ENCODE measurements at regions not wholly inside any gene's neighbourhood (a gene's known extent, or its start where the extent isn't known, plus 50 kb on each side); places are given as distances from the start of the nearest gene placed in this dataset.

DNA sequence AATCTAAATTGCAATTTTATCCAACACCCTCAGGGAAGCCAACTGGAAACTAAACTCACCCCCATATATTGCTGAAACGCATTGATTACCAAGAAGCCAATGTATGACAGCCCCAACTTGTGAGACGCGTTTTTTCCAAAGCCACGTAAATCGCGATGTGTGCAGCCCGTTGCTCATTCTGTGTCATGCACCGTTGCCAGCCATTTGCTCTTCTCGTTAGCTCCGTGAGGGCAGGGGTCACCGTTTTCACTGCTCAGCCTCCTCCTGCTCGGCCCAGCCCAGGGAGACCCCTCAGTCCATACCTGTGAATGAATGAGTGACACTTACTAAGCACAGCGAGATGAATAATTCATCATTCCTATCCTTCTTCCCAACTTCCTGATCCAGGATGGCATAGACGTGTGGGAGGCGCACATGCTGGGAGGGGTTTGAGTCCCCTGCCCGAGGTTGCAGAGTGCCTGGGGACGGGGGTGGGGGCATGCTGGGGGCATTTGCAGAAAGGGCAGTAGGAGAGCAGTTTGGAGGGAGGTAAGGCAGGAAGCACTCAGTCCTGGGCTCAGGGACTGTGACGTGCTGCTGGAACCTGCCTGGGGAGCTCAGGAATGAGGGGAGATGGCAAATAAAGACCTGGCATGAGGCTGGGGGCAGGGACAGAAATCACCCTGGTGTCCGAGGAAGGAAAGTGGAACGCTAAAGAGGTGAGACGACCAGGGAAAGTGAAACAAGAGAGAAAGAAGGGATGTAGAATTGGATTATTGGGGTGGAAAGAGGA lies 104.2 kb upstream of the SDK1 start:
- DNase-seq: no peak

- DNase-seq: no peak
Measured at GRCh38 chr7:3197567-3198213, 103.4 kb upstream of the SDK1 start.

GRCh38 chr7:3198316-3198715 lies 102.7 kb upstream of the SDK1 start:
- no peak for DNase-seq

- peak in 1 of 2 experiments; percentile 12 for DNase-seq
Measured at GRCh38 chr7:3200504-3200903, 100.5 kb upstream of the SDK1 start.

DNA sequence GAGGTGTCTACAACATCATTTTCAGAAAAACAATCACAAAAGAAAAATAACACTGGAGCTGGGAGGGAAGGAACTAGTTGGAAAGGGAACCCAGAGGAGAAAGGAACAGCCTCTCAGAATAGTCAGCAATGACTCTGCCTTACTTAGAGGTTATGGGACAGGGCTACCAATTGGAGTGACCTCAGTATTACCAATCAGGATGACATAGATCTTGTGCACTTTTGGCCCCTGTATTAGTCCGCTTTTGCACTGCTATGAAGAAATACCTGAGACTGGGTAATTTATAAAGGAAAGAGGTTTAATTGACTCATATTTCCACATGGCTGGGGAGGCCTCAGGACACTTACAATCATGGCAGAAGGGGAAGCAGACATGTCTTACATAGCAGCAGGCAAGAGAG lies 99.7 kb upstream of the SDK1 start:
- DNase-seq: no peak

GRCh38 chr7:3201937-3202710 lies 98.9 kb upstream of the SDK1 start:
- no peak for DNase-seq

DNA sequence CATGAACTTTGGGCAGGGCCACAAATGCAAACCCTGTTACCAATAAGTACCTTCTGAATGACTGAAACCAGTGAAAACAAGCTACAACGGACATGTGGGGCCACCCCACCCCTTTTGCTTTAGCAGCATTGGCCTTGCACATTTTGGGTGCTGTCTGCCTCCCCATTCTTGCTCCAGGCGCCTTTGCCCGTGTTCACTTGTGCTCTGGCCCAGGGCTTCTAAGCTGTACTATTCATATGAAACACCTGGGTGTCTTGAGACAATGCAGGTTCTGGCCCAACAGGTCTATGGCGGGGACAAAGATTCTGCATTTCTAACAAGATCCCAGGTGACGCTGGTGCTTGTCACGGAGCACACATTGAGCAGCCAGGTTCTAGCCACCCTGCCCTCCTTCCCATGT lies 96.5 kb upstream of the SDK1 start:
- no peak for DNase-seq

DNA sequence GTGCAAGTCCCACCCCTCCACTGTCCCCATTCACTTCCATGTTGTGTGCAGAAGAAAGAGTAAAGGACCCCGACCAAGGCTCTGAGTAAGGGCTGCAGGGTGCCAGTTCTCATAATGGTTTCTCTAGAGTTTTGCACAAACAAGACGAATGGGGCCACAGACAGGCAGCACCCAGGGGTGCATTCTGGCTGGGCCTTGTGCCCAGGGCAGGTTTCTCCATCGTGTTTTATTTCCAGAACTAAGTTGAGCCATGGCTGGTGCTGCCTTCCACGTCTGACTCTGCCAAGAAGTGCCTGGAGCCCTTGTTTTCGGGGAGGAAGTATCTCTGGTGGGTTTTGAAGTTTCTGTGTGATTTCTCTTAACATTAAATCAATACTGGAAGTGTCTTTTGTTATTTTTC lies 95.0 kb upstream of the SDK1 start:
- DNase-seq: no peak

DNA sequence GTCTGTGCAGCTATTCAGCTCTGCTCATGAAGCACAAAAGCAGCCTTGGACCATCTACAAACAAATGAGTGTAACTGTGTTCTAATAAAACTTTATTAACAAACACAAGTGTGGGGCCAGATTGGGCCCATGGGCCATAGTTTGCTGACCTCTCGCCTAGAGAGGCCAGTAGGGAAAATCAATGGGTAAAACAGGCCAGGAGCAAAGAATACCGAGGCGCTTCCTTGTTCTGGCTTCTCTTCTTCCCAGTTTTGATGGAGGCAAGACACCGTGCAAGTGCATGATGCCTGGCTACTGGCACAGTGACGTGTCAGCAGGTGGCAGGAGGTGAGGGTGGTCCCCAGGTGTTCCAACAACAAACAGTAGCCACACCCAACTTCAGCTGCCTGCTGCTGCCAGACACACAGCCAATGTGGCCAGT lies 94.3 kb upstream of the SDK1 start:
- no peak for DNase-seq

- DNase-seq: no peak
Measured at GRCh38 chr7:3207387-3207902, 93.6 kb upstream of the SDK1 start.

DNA sequence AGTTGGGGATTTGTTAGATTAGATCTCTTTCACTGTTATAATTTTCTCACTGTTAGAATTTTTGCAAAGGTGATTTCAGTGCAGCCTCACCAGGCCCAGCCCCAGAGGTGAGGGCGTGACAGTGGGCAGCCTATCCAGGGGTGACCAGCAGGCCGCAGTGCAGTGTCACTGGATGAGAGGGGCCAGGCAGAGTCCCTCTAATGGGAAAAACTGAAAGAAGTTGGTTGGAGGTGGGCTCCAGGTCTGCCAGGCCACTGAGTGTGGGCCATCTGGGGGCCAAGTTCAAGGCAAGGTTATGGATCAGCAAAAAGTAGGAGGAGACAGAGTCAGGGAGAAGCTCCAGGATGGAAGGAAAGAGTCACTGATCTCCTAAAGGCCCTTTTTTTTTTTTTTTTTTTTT lies 90.5 kb upstream of the SDK1 start:
- no peak for DNase-seq

DNA sequence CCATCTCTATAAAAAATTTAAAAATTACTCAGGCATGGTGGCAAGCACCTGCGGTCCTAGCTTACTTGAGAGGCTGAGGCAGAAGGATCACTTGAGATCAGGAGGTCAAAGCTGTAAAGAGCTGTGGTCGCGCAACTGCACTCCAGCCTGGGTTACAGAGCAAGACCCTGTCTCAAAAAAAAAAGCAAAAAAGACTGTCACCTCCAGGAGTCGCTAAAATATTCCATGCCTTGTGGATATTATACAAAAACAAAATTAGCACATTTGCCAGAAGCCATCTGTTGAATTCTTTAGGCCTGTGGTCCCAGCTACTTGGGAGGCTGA lies 87.0 kb upstream of the SDK1 start:
- DNase-seq: no peak

GRCh38 chr7:3215624-3216585 lies 85.1 kb upstream of the SDK1 start:
- no peak for DNase-seq

DNA sequence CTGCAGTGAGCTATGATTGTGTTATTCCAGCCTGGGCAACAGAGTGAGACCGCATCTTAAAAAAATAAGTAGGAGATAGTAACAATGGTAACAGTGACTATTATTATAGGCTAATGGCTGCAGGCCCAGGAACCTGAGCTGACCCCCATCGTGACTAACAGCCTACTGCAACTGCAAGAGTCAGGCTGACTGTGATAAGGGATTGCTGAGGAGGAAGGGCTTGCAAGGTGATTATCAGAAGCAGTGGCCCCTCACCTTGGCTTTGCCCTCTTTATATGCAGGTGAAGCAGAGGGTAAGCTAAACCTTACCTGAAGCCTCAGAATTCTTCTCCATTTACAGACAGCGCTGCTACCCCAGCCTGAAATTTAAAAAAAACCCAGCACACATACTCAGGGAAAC lies 83.9 kb upstream of the SDK1 start:
- no peak for DNase-seq

- no peak for DNase-seq
Measured at GRCh38 chr7:3218411-3219225, 82.4 kb upstream of the SDK1 start.

DNA sequence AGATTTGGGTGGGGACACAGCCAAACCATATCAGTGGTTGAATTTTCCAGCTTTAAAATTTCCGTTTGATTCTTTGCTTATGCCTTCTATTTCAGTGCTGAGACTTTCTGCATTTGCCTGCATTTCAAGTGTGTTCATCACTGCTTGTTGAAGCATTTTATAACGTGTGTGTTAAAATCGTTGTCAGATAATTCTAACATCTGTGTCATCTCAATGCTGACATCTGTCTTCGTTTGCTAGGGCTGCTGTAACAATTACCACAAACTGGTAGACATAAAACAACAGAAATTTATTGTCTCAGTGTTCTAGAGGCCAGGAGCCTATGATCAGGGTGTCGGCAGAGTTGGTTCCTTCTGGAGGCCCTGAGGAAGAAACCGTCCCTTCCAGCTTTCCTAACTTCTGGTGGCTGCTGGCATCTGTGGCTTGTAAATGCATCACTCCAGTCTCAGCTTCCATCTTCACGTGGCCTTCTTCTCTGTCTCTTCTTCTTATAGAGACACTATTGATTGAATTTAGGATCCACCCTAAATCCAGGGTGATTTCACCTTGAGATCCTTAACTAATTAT lies 71.1 kb upstream of the SDK1 start:
- DNase-seq: no peak

GRCh38 chr7:3230908-3231307 lies 70.1 kb upstream of the SDK1 start:
- DNase-seq: no peak

DNA sequence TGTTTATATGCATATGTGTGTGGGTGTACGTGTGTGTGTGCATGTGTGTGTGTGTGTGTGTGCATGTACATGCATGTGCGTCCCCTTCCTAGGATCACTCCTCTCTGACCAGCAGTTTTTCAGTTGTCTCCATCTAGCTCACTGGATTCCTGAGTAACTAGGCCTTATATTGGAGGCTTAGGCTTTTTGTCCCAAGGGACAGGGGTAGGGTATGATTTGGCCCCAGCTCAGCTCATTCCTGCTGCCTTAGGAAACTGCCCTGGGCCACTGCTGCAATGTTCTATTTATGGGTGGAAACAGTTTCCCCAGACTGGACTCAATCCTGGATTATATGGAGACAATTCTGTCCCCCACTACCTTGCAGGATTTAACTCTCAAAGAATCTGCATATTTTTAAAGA lies 68.8 kb upstream of the SDK1 start:
- DNase-seq: no peak

- DNase-seq: no peak
Measured at GRCh38 chr7:3233301-3233700, 67.8 kb upstream of the SDK1 start.

DNA sequence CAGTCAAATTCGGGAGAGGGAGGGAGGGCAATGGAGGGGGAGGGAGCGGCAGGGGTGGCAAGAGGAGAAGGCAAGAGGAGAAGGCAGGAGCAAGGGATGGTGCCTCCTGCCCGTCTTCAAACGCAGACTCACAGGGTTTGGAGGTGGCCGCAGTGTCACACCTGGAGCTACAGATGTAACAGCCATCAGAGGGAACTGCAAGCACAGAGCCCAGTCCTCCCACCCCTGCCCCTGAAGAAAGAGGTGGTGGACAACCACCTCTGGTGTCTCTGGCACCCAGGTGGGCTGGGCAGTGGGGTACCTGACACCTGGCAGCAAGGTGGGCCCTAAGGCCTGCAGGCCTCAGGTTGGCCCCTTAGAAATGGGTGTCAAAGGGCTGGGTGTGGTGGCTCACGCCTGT lies 67.0 kb upstream of the SDK1 start:
- DNase-seq: no peak

- DNase-seq: no peak
Measured at GRCh38 chr7:3234851-3235250, 66.2 kb upstream of the SDK1 start.

DNA sequence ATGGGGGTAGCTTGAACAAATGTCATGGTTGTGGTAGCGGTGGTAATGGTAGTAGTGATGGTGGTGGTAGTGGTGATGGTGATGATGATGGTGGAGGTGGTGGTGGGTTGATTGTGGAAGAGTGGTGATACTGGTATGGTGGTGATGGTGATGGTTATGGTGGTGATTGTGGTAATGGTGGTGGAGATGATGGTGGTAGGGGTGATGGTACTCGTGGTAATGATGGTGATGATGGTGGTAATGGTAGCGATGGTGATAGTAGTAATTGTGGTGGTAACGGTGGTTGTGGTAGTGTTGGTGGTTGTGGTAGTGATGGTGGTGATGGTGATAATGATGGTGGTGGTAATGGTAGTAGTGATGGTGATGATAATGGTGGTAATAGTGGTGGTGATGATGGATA lies 65.7 kb upstream of the SDK1 start:
- no peak for DNase-seq

Measured in Kasumi-1 (cell line).